Transverse colon (tissue), 4 donors: ENCODE measurements at regions not wholly inside any gene's neighbourhood (a gene's known extent, or its start where the extent isn't known, plus 50 kb on each side); places are given as distances from the start of the nearest gene placed in this dataset.

Experiments
- POLR2A ChIP-seq: fragments of 450-650 bp; IDR thresholded peaks from one replicate; pipeline ENCODE4 v1.6.1; 2016; ENCODE audit warnings: antibody characterized with exemption, mild to moderate bottlenecking, moderate library complexity
- POLR2AphosphoS5 ChIP-seq, 3 donors: sonication (generic); formaldehyde crosslinking; IDR thresholded peaks; one replicate each; pipeline ENCODE4 v1.6.1; 2016; ENCODE audit warnings: antibody characterized with exemption in 3 of 3
- TF ChIP-seq, protein P1 (sequence below), 5 experiments: fragments of 200-600 bp in 3 of 5; fragments of 450-650 bp in 2 of 5; sonication (generic) in 3 of 5; IDR thresholded peaks; 1 replicate in 2 of 5; 2 replicates in 3 of 5; pipeline ENCODE4 v1.5.1; 2016 to 2017; ENCODE audit warnings: antibody characterized with exemption in 5 of 5, inconsistent platforms in 3 of 5, mild to moderate bottlenecking in 2 of 5, moderate library complexity in 1 of 5

DNA sequence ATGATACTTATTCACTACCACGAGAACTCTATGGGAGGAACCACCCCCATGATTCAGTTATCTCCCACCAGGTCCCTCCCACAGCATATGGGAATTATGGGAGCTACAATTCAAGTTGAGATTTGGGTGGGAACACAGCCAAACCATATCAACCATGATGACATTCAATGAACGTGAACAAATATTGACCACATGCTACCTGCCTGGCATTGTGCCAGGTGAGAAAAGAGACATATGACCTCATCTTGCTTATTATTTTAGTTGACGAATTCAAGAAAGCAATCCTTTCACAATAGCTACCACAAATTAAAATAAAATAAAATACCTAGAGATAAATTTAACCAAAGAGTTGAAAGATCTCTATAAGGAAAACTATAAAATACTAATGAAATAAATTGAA, 286.5 kb upstream of the CRIM1 start:
- TF ChIP-seq, protein P1, sequence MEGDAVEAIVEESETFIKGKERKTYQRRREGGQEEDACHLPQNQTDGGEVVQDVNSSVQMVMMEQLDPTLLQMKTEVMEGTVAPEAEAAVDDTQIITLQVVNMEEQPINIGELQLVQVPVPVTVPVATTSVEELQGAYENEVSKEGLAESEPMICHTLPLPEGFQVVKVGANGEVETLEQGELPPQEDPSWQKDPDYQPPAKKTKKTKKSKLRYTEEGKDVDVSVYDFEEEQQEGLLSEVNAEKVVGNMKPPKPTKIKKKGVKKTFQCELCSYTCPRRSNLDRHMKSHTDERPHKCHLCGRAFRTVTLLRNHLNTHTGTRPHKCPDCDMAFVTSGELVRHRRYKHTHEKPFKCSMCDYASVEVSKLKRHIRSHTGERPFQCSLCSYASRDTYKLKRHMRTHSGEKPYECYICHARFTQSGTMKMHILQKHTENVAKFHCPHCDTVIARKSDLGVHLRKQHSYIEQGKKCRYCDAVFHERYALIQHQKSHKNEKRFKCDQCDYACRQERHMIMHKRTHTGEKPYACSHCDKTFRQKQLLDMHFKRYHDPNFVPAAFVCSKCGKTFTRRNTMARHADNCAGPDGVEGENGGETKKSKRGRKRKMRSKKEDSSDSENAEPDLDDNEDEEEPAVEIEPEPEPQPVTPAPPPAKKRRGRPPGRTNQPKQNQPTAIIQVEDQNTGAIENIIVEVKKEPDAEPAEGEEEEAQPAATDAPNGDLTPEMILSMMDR (IDR thresholded peaks at IDR 0.05), result no peak
- no peak for TF ChIP-seq POLR2A
- TF ChIP-seq POLR2AphosphoS5 (IDR thresholded peaks at IDR 0.05), result no peak
